K562 (cell line): ENCODE measurements at regions not wholly inside any gene's neighbourhood (a gene's known extent, or its start where the extent isn't known, plus 50 kb on each side); places are given as distances from the start of the nearest gene placed in this dataset.

Experiments
- FOXK2 ChIP-seq, 2 experiments: fragments of 450-650 bp; IDR thresholded peaks in 1 of 2; conservative IDR thresholded peaks in 1 of 2; 2 replicates each; pipeline ENCODE4 v1.6.1; 2016; ENCODE audit warnings: low read depth in 2 of 2, mild to moderate bottlenecking in 1 of 2
- IFI16 ChIP-seq: fragments of 250-450 bp; sonication (Bioruptor Pico); IDR thresholded peaks from 2 replicates; pipeline ENCODE4 v2.1.2; 2022; ENCODE audit warnings: mild to moderate bottlenecking, inconsistent platforms
- ILK ChIP-seq: fragments of 450-650 bp; IDR thresholded peaks from 2 replicates; pipeline ENCODE4 v1.6.1; 2016; ENCODE audit warnings: missing genetic modification characterization, low read depth, mild to moderate bottlenecking, missing compliant biosample characterization, moderate library complexity, borderline replicate concordance
- KLF6 ChIP-seq: fragments of 250-450 bp; sonication (Bioruptor Pico); IDR thresholded peaks from 2 replicates; pipeline ENCODE4 v1.4.0; 2020; ENCODE audit warnings: mild to moderate bottlenecking, moderate library complexity, borderline replicate concordance
- LEF1 ChIP-seq: fragments of 450-650 bp; IDR thresholded peaks from 2 replicates; pipeline ENCODE4 v1.6.1; 2016; ENCODE audit warnings: mild to moderate bottlenecking
- MTA2 ChIP-seq: fragments of 450-650 bp; IDR thresholded peaks from 2 replicates; pipeline ENCODE4 v1.6.1; 2016; ENCODE audit warnings: low read depth
- OTX1 ChIP-seq: fragments of 450-650 bp; formaldehyde crosslinking; IDR thresholded peaks from 2 replicates; pipeline ENCODE4 v1.4.0; 2022; ENCODE audit warnings: mild to moderate bottlenecking
- POLR2AphosphoS5 ChIP-seq: IDR thresholded peaks from 2 replicates; pipeline ENCODE4 v1.6.1; 2011; ENCODE audit warnings: mild to moderate bottlenecking, low read depth, low read length, moderate library complexity; ENCODE audit not compliant: control insufficient read depth, insufficient read depth
- RAD51 ChIP-seq: fragments of 450-650 bp; IDR thresholded peaks from 2 replicates; pipeline ENCODE4 v1.7.1; 2016; ENCODE audit warnings: low read depth, mild to moderate bottlenecking, borderline replicate concordance
- RBM15 ChIP-seq: fragments of 200-400 bp; formaldehyde crosslinking; IDR thresholded peaks from 2 replicates; pipeline ENCODE4 v1.6.1; 2018; ENCODE audit warnings: mild to moderate bottlenecking, low read length, moderate library complexity; ENCODE audit not compliant: insufficient read depth
- RBM34 ChIP-seq: fragments of 200-400 bp; formaldehyde crosslinking; IDR thresholded peaks from 2 replicates; pipeline ENCODE4 v1.6.1; 2018; ENCODE audit warnings: low read length, borderline replicate concordance; ENCODE audit not compliant: insufficient read depth
- RNF2 ChIP-seq: sonication (generic); IDR thresholded peaks from 2 replicates; pipeline ENCODE4 v1.6.1; 2016
- SIRT6 ChIP-seq: IDR thresholded peaks from one replicate; pipeline ENCODE4 v1.6.1; 2012; ENCODE audit warnings: low read depth, mild to moderate bottlenecking, control low read depth, inconsistent platforms, low read length, moderate library complexity
- SUPT5H ChIP-seq: fragments of 450-650 bp; IDR thresholded peaks from 2 replicates; pipeline ENCODE4 v1.6.1; 2016
- TFAP4 ChIP-seq: sonication (generic); formaldehyde crosslinking; IDR thresholded peaks from 2 replicates; pipeline ENCODE4 v1.8.0; 2022; ENCODE audit warnings: missing genetic modification reagents, mild to moderate bottlenecking, moderate library complexity, borderline replicate concordance
- TGIF2 ChIP-seq: sonication (generic); formaldehyde crosslinking; IDR thresholded peaks from 2 replicates; pipeline ENCODE4 v1.8.1; 2022; ENCODE audit warnings: mild to moderate bottlenecking, missing genetic modification reagents, moderate library complexity
- ZC3H4 ChIP-seq: sonication (generic); formaldehyde crosslinking; IDR thresholded peaks from 2 replicates; pipeline ENCODE4 v1.9.0; 2021; ENCODE audit warnings: missing genetic modification reagents, borderline replicate concordance
- ZNF134 ChIP-seq: fragments of 250-450 bp; sonication (Bioruptor Pico); conservative IDR thresholded peaks from 2 replicates; pipeline ENCODE4 v1.4.0; 2020
- TF ChIP-seq, protein P1 (sequence below): sonication (generic); formaldehyde crosslinking; IDR thresholded peaks from 2 replicates; pipeline ENCODE4 v1.8.0; 2022; ENCODE audit warnings: missing genetic modification reagents, mild to moderate bottlenecking, borderline replicate concordance
- TF ChIP-seq, protein P2 (sequence below): sonication (generic); formaldehyde crosslinking; IDR thresholded peaks from 2 replicates; pipeline ENCODE4 v1.5.0; 2020; ENCODE audit warnings: missing genetic modification reagents

GRCh38 chr22:22082960-22083359, 100.4 kb upstream of the TOP3B start (continued):
- TF ChIP-seq, protein P1, sequence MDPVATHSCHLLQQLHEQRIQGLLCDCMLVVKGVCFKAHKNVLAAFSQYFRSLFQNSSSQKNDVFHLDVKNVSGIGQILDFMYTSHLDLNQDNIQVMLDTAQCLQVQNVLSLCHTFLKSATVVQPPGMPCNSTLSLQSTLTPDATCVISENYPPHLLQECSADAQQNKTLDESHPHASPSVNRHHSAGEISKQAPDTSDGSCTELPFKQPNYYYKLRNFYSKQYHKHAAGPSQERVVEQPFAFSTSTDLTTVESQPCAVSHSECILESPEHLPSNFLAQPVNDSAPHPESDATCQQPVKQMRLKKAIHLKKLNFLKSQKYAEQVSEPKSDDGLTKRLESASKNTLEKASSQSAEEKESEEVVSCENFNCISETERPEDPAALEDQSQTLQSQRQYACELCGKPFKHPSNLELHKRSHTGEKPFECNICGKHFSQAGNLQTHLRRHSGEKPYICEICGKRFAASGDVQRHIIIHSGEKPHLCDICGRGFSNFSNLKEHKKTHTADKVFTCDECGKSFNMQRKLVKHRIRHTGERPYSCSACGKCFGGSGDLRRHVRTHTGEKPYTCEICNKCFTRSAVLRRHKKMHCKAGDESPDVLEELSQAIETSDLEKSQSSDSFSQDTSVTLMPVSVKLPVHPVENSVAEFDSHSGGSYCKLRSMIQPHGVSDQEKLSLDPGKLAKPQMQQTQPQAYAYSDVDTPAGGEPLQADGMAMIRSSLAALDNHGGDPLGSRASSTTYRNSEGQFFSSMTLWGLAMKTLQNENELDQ (CRISPR knock-in tag) = no peak
- TF ChIP-seq KLF6 (CRISPR knock-in tag) = no peak
- TF ChIP-seq ILK (tag) = 0 out of 2 replicates have a peak, but pooled peaks have one; percentile 2
- no peak for TF ChIP-seq TFAP4 (CRISPR knock-in tag)
- TF ChIP-seq RAD51 = no peak
- no peak for TF ChIP-seq IFI16 (CRISPR knock-in tag)
- TF ChIP-seq POLR2AphosphoS5 = no peak
- TF ChIP-seq LEF1 = no peak
- TF ChIP-seq MTA2 = no peak
- TF ChIP-seq FOXK2 (conservative IDR thresholded peaks at IDR 0.05 in 1 of 2, IDR thresholded peaks at IDR 0.05 in 1 of 2; ENCODE audit: low read depth in 2 of 2) = no peak
- no peak for TF ChIP-seq SUPT5H
- TF ChIP-seq TGIF2 (CRISPR knock-in tag) = no peak
- TF ChIP-seq ZNF134 (CRISPR knock-in tag) = no peak
- TF ChIP-seq RBM15 = no peak
- TF ChIP-seq ZC3H4 (CRISPR knock-in tag) = no peak
- TF ChIP-seq SIRT6 = no peak
- 0 out of 2 replicates have a peak, but pooled peaks have one; percentile 21 for TF ChIP-seq RNF2
- TF ChIP-seq OTX1 (CRISPR knock-in tag) = no peak
- TF ChIP-seq, protein P2, sequence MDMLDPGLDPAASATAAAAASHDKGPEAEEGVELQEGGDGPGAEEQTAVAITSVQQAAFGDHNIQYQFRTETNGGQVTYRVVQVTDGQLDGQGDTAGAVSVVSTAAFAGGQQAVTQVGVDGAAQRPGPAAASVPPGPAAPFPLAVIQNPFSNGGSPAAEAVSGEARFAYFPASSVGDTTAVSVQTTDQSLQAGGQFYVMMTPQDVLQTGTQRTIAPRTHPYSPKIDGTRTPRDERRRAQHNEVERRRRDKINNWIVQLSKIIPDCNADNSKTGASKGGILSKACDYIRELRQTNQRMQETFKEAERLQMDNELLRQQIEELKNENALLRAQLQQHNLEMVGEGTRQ (CRISPR knock-in tag) = peak; percentile 44; the same call in 1 of the 2 replicates
- no peak for TF ChIP-seq RBM34
- TF ChIP-seq, all 486 proteins: peak for 6
